Smooth muscle cell (in vitro differentiated cells): ENCODE measurements at regions not wholly inside any gene's neighbourhood (a gene's known extent, or its start where the extent isn't known, plus 50 kb on each side); places are given as distances from the start of the nearest gene placed in this dataset.
"Not testable (repeated sequence)": the region's sequence is repeated elsewhere in the genome, so short reads cannot be mapped to it uniquely, and the experiment has no call there.

ENCODE experiments used
- DNase-seq: peaks from one replicate; lab custom pipeline; 2025; ENCODE audit not compliant: unreplicated experiment; lab: John Stamatoyannopoulos, UW
- H2AFZ ChIP-seq: fragments of 200-600 bp; sonication (generic); 2 replicates; pipeline ENCODE4 v1.6.0; 2016; ENCODE audit warnings: antibody characterized with exemption, low read depth, mild to moderate bottlenecking
- H3F3A ChIP-seq: fragments of 200-600 bp; sonication (generic); 2 replicates; pipeline ENCODE4 v1.6.0; 2017; ENCODE audit warnings: antibody characterized with exemption, low read depth
- H3K27ac ChIP-seq: fragments of 200-600 bp; sonication (generic); 2 replicates; pipeline ENCODE4 v1.5.1; 2016; ENCODE audit warnings: low read depth, mild to moderate bottlenecking
- H3K27me3 ChIP-seq: fragments of 200-600 bp; sonication (generic); 2 replicates; pipeline ENCODE4 v1.6.1; 2016; ENCODE audit warnings: low read depth, mild to moderate bottlenecking
- H3K36me3 ChIP-seq: fragments of 200-600 bp; sonication (generic); 2 replicates; pipeline ENCODE4 v1.5.1; 2016; ENCODE audit warnings: low read depth
- H3K4me1 ChIP-seq: fragments of 200-600 bp; sonication (generic); 2 replicates; pipeline ENCODE4 v1.5.1; 2016; ENCODE audit warnings: low read depth
- H3K4me2 ChIP-seq: fragments of 200-600 bp; sonication (generic); 2 replicates; pipeline ENCODE4 v1.6.0; 2016; ENCODE audit warnings: mild to moderate bottlenecking
- H3K4me3 ChIP-seq: fragments of 200-600 bp; sonication (generic); 2 replicates; pipeline ENCODE4 v1.5.1; 2016; ENCODE audit warnings: mild to moderate bottlenecking
- H3K79me2 ChIP-seq: fragments of 200-600 bp; sonication (generic); 2 replicates; pipeline ENCODE4 v1.6.0; 2016; ENCODE audit warnings: low read depth, mild to moderate bottlenecking
- H3K9ac ChIP-seq: fragments of 200-600 bp; sonication (generic); 2 replicates; pipeline ENCODE4 v1.6.0; 2016; ENCODE audit warnings: low read depth
- H3K9me3 ChIP-seq: fragments of 200-600 bp; sonication (generic); replicated peaks from 2 replicates; pipeline ENCODE4 v1.5.1; 2016; ENCODE audit warnings: low read depth
- H4K20me1 ChIP-seq: fragments of 200-600 bp; sonication (generic); 2 replicates; pipeline ENCODE4 v1.6.0; 2016; ENCODE audit warnings: low read depth
- WGBS: methylation state at CpG from one replicate; pipeline ENCODE4 v1.1.7; 2016; ENCODE audit warnings: low lambda C conversion rate; 5-methylcytosine and 5-hydroxymethylcytosine counted together
- TF ChIP-seq, protein P1 (sequence below): fragments of 200-600 bp; sonication (generic); IDR thresholded peaks from 2 replicates; pipeline ENCODE4 v1.5.1; 2017; ENCODE audit warnings: borderline replicate concordance, mild to moderate bottlenecking, antibody characterized with exemption; ENCODE audit not compliant: insufficient read depth, poor library complexity, severe bottlenecking

DNA sequence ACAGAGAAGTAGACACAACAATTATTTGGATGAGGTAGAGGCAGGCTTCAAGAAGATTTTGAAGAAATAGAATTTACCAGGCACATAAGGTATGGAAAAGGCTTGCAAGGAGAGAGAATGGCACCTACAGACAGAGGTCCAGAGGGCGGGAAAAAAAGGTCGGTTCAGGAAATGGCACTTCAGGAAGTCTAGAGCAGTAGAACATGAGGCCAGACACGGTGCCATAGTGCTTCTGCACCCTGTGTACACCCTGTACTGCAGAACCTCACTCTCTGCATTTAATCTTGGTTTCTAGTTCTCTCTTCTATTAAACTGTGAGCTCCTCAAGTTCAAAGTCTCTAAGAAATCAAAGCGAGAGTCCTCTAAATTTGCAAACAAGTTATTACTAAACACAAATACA is 113.4 kb upstream of the C2CD4B start:
- Histone ChIP-seq H2AFZ (no peak overlapping the region), H3K4me3 (no peak overlapping the region), H3K4me1 (no peaks in the 10 kb centered on the region), H3K36me3 (no peaks in the 10 kb centered on the region), H3K9ac (no peak overlapping the region), H3K4me2 (no peak overlapping the region), H3K27me3 (no peaks in the 10 kb centered on the region), H3K9me3 (no peaks in the 10 kb centered on the region), H3K27ac (no peak overlapping the region), H3K79me2 (no peaks in the 10 kb centered on the region), H4K20me1 (no peaks in the 10 kb centered on the region), H3F3A (no peaks in the 10 kb centered on the region)
- DNase-seq = no peak
- WGBS = 94% methylated on average over 4 of the region's 4 CpGs
- TF ChIP-seq, protein P1, sequence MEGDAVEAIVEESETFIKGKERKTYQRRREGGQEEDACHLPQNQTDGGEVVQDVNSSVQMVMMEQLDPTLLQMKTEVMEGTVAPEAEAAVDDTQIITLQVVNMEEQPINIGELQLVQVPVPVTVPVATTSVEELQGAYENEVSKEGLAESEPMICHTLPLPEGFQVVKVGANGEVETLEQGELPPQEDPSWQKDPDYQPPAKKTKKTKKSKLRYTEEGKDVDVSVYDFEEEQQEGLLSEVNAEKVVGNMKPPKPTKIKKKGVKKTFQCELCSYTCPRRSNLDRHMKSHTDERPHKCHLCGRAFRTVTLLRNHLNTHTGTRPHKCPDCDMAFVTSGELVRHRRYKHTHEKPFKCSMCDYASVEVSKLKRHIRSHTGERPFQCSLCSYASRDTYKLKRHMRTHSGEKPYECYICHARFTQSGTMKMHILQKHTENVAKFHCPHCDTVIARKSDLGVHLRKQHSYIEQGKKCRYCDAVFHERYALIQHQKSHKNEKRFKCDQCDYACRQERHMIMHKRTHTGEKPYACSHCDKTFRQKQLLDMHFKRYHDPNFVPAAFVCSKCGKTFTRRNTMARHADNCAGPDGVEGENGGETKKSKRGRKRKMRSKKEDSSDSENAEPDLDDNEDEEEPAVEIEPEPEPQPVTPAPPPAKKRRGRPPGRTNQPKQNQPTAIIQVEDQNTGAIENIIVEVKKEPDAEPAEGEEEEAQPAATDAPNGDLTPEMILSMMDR = no peak

GRCh38 chr15:62279041-62279440 is 114.0 kb upstream of the C2CD4B start:
- Histone ChIP-seq H3K27ac (no peak overlapping the region), H3K4me3 (no peak overlapping the region), H3K9me3 (no peaks in the 10 kb centered on the region), H4K20me1 (no peaks in the 10 kb centered on the region), H3K27me3 (no peaks in the 10 kb centered on the region), H3K36me3 (no peaks in the 10 kb centered on the region), H3K9ac (no peak overlapping the region), H2AFZ (no peak overlapping the region), H3K79me2 (no peaks in the 10 kb centered on the region), H3K4me2 (no peak overlapping the region), H3F3A (no peaks in the 10 kb centered on the region), H3K4me1 (no peaks in the 10 kb centered on the region)
- TF ChIP-seq, protein P1 = no peak
- DNase-seq = no peak
- WGBS = 90% methylated on average over 5 of the region's 5 CpGs

DNA sequence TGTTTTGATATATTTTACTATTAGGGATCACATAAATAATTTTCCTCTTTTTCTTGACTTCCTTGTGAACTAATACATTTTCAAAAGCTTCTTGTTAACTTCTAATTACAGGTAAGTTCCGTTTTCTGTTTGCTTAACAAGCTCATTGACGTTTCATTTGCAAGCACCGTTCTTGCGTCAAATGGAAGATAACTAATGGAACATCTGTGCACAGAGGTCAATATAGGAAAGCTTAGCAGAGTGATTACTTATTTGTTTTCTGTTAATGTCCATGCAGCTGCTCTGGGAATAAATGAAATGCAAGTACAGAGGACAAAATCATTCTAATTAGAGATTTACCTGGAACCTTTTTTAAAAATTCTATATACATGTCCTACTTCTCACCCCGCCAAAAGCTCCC is 115.5 kb upstream of the C2CD4B start:
- Histone ChIP-seq H3K4me1 (no peaks in the 10 kb centered on the region), H4K20me1 (no peaks in the 10 kb centered on the region), H3F3A (no peaks in the 10 kb centered on the region), H3K4me2 (no peak overlapping the region), H3K27ac (no peak overlapping the region), H3K36me3 (no peaks in the 10 kb centered on the region), H3K9me3 (no peaks in the 10 kb centered on the region), H3K4me3 (no peak overlapping the region), H2AFZ (no peak overlapping the region), H3K9ac (no peak overlapping the region), H3K27me3 (no peaks in the 10 kb centered on the region), H3K79me2 (no peaks in the 10 kb centered on the region)
- WGBS = 89% methylated on average over 5 of the region's 5 CpGs
- TF ChIP-seq, protein P1 = no peak
- DNase-seq = no peak

DNA sequence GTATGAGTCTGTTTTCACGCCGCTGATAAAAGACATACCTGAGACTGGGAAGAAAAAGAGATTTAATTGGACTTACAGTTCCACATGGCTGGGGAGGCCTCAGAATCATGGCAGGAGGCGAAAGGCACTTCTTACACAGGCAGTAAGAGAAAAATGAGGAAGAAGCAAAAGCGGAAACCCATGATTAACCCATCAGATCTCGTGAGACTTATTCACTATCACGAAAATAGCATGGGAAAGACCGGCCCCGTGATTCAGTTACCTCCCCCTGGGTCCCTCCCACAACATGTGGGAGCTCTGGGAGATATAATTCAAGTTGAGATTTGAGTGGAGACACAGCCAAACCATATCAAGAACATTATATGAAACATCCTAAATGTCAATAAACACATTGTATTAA is 116.7 kb upstream of the C2CD4B start:
- not testable (repeated sequence) for H3K4me2 ChIP-seq, H3K9me3 ChIP-seq, DNase-seq, H4K20me1 ChIP-seq, H3K27ac ChIP-seq, H3K27me3 ChIP-seq, H3F3A ChIP-seq, H3K9ac ChIP-seq, H3K36me3 ChIP-seq, H3K4me3 ChIP-seq, H3K4me1 ChIP-seq, H3K79me2 ChIP-seq, H2AFZ ChIP-seq
- 94% methylated on average over 8 of the region's 8 CpGs for WGBS
